A673 (cell line): ENCODE measurements at regions not wholly inside any gene's neighbourhood (a gene's known extent, or its start where the extent isn't known, plus 50 kb on each side); places are given as distances from the start of the nearest gene placed in this dataset.

Source experiments
- CTCF ChIP-seq: fragments of 300-800, 200-600 bp; sonication (generic); conservative IDR thresholded peaks from 2 replicates; pipeline ENCODE4 v1.5.1; 2017; ENCODE audit warnings: low read depth, mild to moderate bottlenecking, antibody characterized with exemption, low read length, moderate library complexity, mixed read lengths
- EZH2 ChIP-seq: fragments of 200-600 bp; sonication (generic); IDR thresholded peaks from 2 replicates; pipeline ENCODE4 v1.6.1; 2017; ENCODE audit warnings: borderline replicate concordance, low read depth, mild to moderate bottlenecking, mixed read lengths, antibody characterized with exemption, low read length; ENCODE audit not compliant: poor library complexity, severe bottlenecking

- TF ChIP-seq CTCF (no peak), EZH2 (no peak)
Measured at GRCh38 chr12:22994316-22994675, 369.3 kb downstream of the ETNK1 start.
